ENCODE measurements at regions not wholly inside any gene's neighbourhood (a gene's known extent, or its start where the extent isn't known, plus 50 kb on each side); places are given as distances from the start of the nearest gene placed in this dataset.

DNA sequence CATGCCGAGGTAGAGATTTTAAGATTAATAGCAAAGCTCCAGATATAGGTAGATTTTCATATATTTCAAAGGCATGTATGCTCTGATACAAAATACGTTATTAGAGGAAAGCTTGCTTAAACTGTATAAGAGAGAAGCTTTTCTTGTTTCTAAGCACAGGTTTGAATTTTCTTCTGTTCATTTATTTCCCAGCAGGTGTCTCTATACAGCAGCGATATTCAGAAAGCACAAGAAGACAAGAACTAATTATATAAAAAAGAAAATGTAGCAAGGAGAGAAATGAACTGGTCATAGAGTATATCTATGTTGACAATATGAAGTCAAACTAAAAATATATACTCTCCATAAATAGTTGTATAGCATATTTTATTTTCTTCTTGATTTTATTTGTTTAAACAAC, 307.4 kb upstream of the NOVA1 start:
- Histone ChIP-seq H3K9ac (ENCODE audit: low read depth in 1 of 3, low read length in 3 of 3) (no peak overlapping the region), H3K27ac (ENCODE audit: low read depth, low read length) (no peak overlapping the region), H3K4me3 (ENCODE audit: low read length in 3 of 3) (no peak overlapping the region), H3K9me3 (ENCODE audit: control insufficient read depth in 3 of 3, low read length in 3 of 3) (peaks cover 0 to 3% (median 0%) of the 10 kb centered on the region in 3 donors), H3K4me1 (ENCODE audit: control insufficient read depth in 3 of 3, insufficient read depth in 3 of 3, low read length in 3 of 3) (no peaks in the 10 kb centered on the region), H3K27me3 (ENCODE audit: control insufficient read depth in 3 of 3, insufficient read depth in 3 of 3, low read length in 3 of 3) (no peaks in the 10 kb centered on the region), H3K36me3 (ENCODE audit: control insufficient read depth in 3 of 3, insufficient read depth in 3 of 3, low read length in 3 of 3) (no peaks in the 10 kb centered on the region)

DNA sequence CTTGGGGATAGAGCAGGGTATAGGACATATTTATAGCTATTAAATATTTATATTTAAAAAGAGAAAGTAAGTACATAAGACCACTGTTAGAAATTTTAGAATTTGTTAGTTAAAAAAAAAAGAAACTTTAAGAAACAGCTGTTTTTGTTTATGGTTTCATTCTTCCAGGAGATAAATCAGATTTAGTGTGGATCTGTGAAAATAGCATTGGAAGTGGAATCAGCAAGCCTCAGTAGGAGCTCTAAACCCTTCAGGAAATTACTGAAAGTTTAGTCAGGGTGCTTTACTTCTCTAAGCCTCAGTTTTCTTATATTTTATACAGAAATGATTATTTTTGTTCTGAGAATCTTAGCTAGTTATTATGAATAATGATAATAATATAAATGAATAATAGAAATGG, 316.0 kb upstream of the NOVA1 start:
- H3K9me3 ChIP-seq (ENCODE audit: control insufficient read depth in 3 of 3, low read length in 3 of 3): no peaks in the 10 kb centered on the region
- no peak overlapping the region for H3K27ac ChIP-seq (ENCODE audit: low read depth, low read length)
- H3K36me3 ChIP-seq (ENCODE audit: control insufficient read depth in 3 of 3, insufficient read depth in 3 of 3, low read length in 3 of 3): no peaks in the 10 kb centered on the region

DNA sequence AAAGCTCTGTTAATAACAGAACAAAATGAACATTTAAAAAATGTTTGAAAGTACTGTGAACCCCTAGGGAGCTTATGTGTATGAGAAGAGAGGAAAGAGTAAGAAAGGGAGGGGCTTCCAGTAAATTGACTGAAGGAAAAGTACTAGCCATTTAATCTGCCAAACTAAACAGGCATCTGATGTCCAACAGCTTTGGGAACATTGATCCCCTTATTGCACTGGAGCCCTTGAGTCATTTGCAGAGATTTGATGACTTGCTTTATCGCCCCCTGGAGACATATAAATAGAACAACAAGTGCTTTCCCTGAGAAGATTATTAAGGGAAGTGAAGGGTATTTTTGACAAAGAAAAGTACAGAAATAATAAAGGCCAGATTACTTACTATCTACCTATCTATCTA, 319.3 kb upstream of the NOVA1 start:
- H3K9me3 ChIP-seq (ENCODE audit: control insufficient read depth in 3 of 3, low read length in 3 of 3): no peaks in the 10 kb centered on the region
- H3K27ac ChIP-seq (ENCODE audit: low read depth, low read length): no peak overlapping the region
- no peak overlapping the region for H3K9ac ChIP-seq (ENCODE audit: low read depth in 1 of 3, low read length in 3 of 3)
- H3K4me3 ChIP-seq (ENCODE audit: low read length in 3 of 3): no peak overlapping the region
- no peaks in the 10 kb centered on the region for H3K27me3 ChIP-seq (ENCODE audit: control insufficient read depth in 3 of 3, insufficient read depth in 3 of 3, low read length in 3 of 3)
- no peaks in the 10 kb centered on the region for H3K4me1 ChIP-seq (ENCODE audit: control insufficient read depth in 3 of 3, insufficient read depth in 3 of 3, low read length in 3 of 3)
- no peaks in the 10 kb centered on the region for H3K36me3 ChIP-seq (ENCODE audit: control insufficient read depth in 3 of 3, insufficient read depth in 3 of 3, low read length in 3 of 3)

More for the DNA sequence above, 316.0 kb upstream of the NOVA1 start:
- Histone ChIP-seq H3K4me3 (ENCODE audit: low read length in 3 of 3) (no peak overlapping the region), H3K4me1 (ENCODE audit: control insufficient read depth in 3 of 3, insufficient read depth in 3 of 3, low read length in 3 of 3) (no peaks in the 10 kb centered on the region), H3K27me3 (ENCODE audit: control insufficient read depth in 3 of 3, insufficient read depth in 3 of 3, low read length in 3 of 3) (no peaks in the 10 kb centered on the region), H3K9ac (ENCODE audit: low read depth in 1 of 3, low read length in 3 of 3) (no peak overlapping the region)

DNA sequence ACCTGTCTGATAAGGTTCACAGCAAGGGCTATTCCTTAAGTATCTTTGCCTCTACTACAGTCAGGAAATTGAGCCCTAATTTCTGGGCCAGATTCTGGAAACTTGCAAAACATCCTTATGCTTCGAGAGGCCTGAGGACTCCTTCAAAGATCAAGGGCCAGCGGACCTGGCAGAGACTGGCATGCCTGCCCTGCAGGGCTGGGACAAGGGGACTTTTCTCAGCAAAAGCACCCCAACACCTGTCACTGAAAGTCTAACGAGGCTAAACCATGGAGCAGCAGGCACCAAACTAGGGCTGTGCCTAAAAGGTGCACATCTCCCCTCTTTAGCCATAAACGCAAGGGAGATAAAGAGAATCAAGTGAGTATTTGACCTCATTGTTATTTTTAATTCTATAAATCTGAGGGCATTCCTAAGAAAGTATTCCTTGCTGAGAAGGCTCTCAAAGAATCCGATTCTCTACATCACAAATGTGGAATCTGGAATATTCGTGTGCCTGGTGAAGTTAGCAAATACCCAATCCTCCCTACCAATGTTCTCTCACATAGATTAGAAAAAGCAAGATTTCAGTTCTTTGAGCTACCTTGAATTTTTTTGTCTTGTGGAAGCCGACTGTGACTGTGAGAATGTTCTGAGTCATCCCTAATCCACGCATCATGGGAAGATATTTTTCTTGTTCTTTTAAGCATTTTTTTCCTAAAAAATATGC, 328.2 kb upstream of the NOVA1 start:
- no peaks in the 10 kb centered on the region for H3K4me1 ChIP-seq (ENCODE audit: control insufficient read depth in 3 of 3, insufficient read depth in 3 of 3, low read length in 3 of 3)
- H3K36me3 ChIP-seq (ENCODE audit: control insufficient read depth in 3 of 3, insufficient read depth in 3 of 3, low read length in 3 of 3): no peaks in the 10 kb centered on the region
- H3K27me3 ChIP-seq (ENCODE audit: control insufficient read depth in 3 of 3, insufficient read depth in 3 of 3, low read length in 3 of 3): no peaks in the 10 kb centered on the region
- no peak overlapping the region for H3K27ac ChIP-seq (ENCODE audit: low read depth, low read length)
- H3K9ac ChIP-seq (ENCODE audit: low read depth in 1 of 3, low read length in 3 of 3): no peak overlapping the region
- no peaks in the 10 kb centered on the region for H3K9me3 ChIP-seq (ENCODE audit: control insufficient read depth in 3 of 3, low read length in 3 of 3)
- H3K4me3 ChIP-seq (ENCODE audit: low read length in 3 of 3): no peak overlapping the region

DNA sequence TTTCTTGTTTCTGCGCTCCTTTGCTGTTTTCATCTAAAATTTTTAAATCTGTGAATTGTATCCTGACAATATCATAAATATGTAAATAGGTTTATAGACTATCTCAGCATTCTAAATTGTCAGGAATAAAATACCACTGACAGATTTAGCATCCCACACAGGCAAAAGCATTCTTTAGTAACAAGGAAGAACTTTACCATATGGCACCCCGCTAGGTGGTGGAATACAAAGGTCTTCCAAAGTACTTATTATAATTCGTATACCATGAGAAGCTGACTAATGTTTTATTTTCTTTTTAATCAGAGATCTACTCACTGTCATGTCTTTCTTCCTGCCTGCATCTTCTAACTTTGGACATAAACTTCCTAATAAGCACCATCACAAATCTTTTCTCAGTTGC, 328.8 kb upstream of the NOVA1 start:
- Histone ChIP-seq H3K4me3 (ENCODE audit: low read length in 3 of 3) (no peak overlapping the region), H3K27ac (ENCODE audit: low read depth, low read length) (no peak overlapping the region), H3K4me1 (ENCODE audit: control insufficient read depth in 3 of 3, insufficient read depth in 3 of 3, low read length in 3 of 3) (no peaks in the 10 kb centered on the region), H3K9ac (ENCODE audit: low read depth in 1 of 3, low read length in 3 of 3) (no peak overlapping the region), H3K27me3 (ENCODE audit: control insufficient read depth in 3 of 3, insufficient read depth in 3 of 3, low read length in 3 of 3) (no peaks in the 10 kb centered on the region), H3K36me3 (ENCODE audit: control insufficient read depth in 3 of 3, insufficient read depth in 3 of 3, low read length in 3 of 3) (no peaks in the 10 kb centered on the region), H3K9me3 (ENCODE audit: control insufficient read depth in 3 of 3, low read length in 3 of 3) (no peaks in the 10 kb centered on the region)

DNA sequence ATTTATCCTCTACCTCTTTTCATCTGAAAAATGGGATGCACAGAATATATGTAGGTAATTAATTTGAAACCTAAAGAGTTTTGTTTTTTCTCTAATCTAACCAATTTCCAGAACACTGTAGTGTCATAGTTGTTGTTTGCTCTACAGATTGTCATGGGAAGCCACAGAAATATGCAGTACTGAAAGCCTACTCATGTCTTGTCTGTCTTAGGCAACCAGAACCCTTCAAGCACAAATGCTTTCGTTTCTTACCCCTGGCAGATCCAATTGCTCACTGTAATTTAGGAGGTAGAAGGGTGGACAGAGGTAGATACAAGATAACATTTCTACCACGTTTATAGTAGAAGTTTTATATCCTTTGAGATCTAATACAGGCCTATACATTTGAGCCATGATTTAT, 330.2 kb upstream of the NOVA1 start:
- H3K4me3 ChIP-seq (ENCODE audit: low read length in 3 of 3): no peak overlapping the region
- no peak overlapping the region for H3K27ac ChIP-seq (ENCODE audit: low read depth, low read length)
- no peaks in the 10 kb centered on the region for H3K9me3 ChIP-seq (ENCODE audit: control insufficient read depth in 3 of 3, low read length in 3 of 3)
- H3K9ac ChIP-seq (ENCODE audit: low read depth in 1 of 3, low read length in 3 of 3): no peak overlapping the region
- no peaks in the 10 kb centered on the region for H3K4me1 ChIP-seq (ENCODE audit: control insufficient read depth in 3 of 3, insufficient read depth in 3 of 3, low read length in 3 of 3)
- no peaks in the 10 kb centered on the region for H3K36me3 ChIP-seq (ENCODE audit: control insufficient read depth in 3 of 3, insufficient read depth in 3 of 3, low read length in 3 of 3)
- H3K27me3 ChIP-seq (ENCODE audit: control insufficient read depth in 3 of 3, insufficient read depth in 3 of 3, low read length in 3 of 3): no peaks in the 10 kb centered on the region

DNA sequence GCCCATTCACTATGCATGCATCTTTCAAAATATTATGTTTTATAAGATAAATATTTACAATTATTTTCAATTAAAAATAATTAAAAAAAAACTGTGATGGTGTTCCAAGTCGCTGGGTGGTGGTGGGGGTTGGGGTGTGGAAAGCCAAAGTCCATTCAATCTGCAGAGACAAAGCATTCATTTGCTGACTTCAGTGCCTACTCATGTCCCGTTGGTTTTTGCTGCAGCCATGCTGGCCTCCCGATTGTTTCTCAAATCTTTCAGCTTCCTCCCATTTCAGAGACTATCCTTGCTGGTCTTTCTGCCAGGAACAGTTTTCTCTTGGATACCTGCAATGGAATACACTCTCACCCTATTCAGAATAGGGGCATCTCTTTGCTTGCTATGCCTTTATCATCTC, 331.5 kb upstream of the NOVA1 start:
- Histone ChIP-seq H3K27ac (ENCODE audit: low read depth, low read length) (no peak overlapping the region), H3K4me1 (ENCODE audit: control insufficient read depth in 3 of 3, insufficient read depth in 3 of 3, low read length in 3 of 3) (no peaks in the 10 kb centered on the region), H3K9me3 (ENCODE audit: control insufficient read depth in 3 of 3, low read length in 3 of 3) (no peaks in the 10 kb centered on the region), H3K27me3 (ENCODE audit: control insufficient read depth in 3 of 3, insufficient read depth in 3 of 3, low read length in 3 of 3) (no peaks in the 10 kb centered on the region), H3K36me3 (ENCODE audit: control insufficient read depth in 3 of 3, insufficient read depth in 3 of 3, low read length in 3 of 3) (no peaks in the 10 kb centered on the region), H3K4me3 (ENCODE audit: low read length in 3 of 3) (no peak overlapping the region), H3K9ac (ENCODE audit: low read depth in 1 of 3, low read length in 3 of 3) (no peak overlapping the region)

DNA sequence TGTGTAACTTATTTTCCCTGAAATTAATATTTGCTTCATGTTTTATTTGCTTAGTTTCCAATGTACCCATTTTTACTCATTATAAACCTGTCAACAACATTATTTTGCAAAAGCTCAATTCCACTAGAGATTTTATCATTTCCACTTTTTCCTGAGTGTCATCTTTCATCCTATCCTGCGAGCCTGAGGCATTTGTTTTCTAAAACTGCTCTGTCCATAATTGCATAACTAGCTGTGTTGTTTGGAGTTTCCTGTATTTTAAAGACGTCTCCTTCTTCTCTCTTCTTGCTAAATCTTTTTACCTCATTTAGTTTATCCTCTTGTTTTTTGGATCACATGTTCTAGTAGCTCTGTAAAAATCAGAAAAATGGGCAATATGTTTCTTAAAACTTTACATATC, 332.7 kb upstream of the NOVA1 start:
- no peaks in the 10 kb centered on the region for H3K4me1 ChIP-seq (ENCODE audit: control insufficient read depth in 3 of 3, insufficient read depth in 3 of 3, low read length in 3 of 3)
- H3K9ac ChIP-seq (ENCODE audit: low read depth in 1 of 3, low read length in 3 of 3): no peak overlapping the region
- H3K4me3 ChIP-seq (ENCODE audit: low read length in 3 of 3): no peak overlapping the region
- no peaks in the 10 kb centered on the region for H3K9me3 ChIP-seq (ENCODE audit: control insufficient read depth in 3 of 3, low read length in 3 of 3)
- no peak overlapping the region for H3K27ac ChIP-seq (ENCODE audit: low read depth, low read length)
- H3K27me3 ChIP-seq (ENCODE audit: control insufficient read depth in 3 of 3, insufficient read depth in 3 of 3, low read length in 3 of 3): no peaks in the 10 kb centered on the region
- H3K36me3 ChIP-seq (ENCODE audit: control insufficient read depth in 3 of 3, insufficient read depth in 3 of 3, low read length in 3 of 3): no peaks in the 10 kb centered on the region

DNA sequence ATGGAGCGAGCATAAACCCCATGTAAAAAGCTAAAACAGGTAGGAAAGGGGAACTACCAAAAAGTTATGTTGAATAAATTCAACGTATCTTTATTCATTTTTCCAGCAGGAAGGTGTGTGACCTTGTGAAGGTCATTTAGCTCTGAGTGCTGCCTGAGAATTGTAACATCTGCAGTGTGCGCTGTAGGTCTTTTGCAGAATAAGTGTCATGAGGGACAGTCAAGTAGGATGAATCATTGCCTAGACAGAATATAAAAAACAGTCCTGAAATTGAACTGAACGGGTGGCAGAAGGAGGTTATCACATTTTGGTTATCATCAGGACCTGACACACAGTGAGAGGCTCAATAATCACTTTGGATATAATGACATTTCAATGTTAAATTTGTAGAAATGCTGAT, 334.8 kb upstream of the NOVA1 start:
- Histone ChIP-seq H3K4me1 (ENCODE audit: control insufficient read depth in 3 of 3, insufficient read depth in 3 of 3, low read length in 3 of 3) (no peaks in the 10 kb centered on the region), H3K9me3 (ENCODE audit: control insufficient read depth in 3 of 3, low read length in 3 of 3) (no peaks in the 10 kb centered on the region), H3K4me3 (ENCODE audit: low read length in 3 of 3) (no peak overlapping the region), H3K27me3 (ENCODE audit: control insufficient read depth in 3 of 3, insufficient read depth in 3 of 3, low read length in 3 of 3) (no peaks in the 10 kb centered on the region), H3K9ac (ENCODE audit: low read depth in 1 of 3, low read length in 3 of 3) (no peak overlapping the region), H3K36me3 (ENCODE audit: control insufficient read depth in 3 of 3, insufficient read depth in 3 of 3, low read length in 3 of 3) (no peaks in the 10 kb centered on the region), H3K27ac (ENCODE audit: low read depth, low read length) (no peak overlapping the region)

DNA sequence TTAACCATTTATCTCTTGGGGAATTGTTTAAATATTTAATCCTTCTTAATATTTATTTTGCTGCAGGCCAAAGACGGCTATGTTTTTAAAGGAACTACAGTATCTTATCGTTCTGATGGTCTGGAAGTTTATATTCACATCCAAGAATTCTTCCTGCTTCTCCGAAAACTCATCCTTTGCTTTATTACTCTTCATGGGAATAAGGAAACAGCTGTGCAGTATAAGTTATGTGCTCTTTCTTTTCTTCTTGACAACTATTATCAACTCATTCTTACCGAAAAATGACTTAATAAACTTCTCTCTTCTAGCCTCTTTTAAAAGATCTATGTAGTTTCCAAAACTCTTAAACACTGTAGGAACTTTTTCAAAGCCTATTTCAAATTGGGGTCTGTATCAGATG, 335.6 kb upstream of the NOVA1 start:
- Histone ChIP-seq H3K36me3 (ENCODE audit: control insufficient read depth in 3 of 3, insufficient read depth in 3 of 3, low read length in 3 of 3) (no peaks in the 10 kb centered on the region), H3K9ac (ENCODE audit: low read depth in 1 of 3, low read length in 3 of 3) (no peak overlapping the region), H3K9me3 (ENCODE audit: control insufficient read depth in 3 of 3, low read length in 3 of 3) (no peaks in the 10 kb centered on the region), H3K27ac (ENCODE audit: low read depth, low read length) (no peak overlapping the region), H3K4me1 (ENCODE audit: control insufficient read depth in 3 of 3, insufficient read depth in 3 of 3, low read length in 3 of 3) (no peaks in the 10 kb centered on the region), H3K4me3 (ENCODE audit: low read length in 3 of 3) (no peak overlapping the region), H3K27me3 (ENCODE audit: control insufficient read depth in 3 of 3, insufficient read depth in 3 of 3, low read length in 3 of 3) (no peaks in the 10 kb centered on the region)

All from skeletal muscle tissue (tissue), 3 donors.